ENCODE measurements at regions not wholly inside any gene's neighbourhood (a gene's known extent, or its start where the extent isn't known, plus 50 kb on each side); places are given as distances from the start of the nearest gene placed in this dataset.

DNA sequence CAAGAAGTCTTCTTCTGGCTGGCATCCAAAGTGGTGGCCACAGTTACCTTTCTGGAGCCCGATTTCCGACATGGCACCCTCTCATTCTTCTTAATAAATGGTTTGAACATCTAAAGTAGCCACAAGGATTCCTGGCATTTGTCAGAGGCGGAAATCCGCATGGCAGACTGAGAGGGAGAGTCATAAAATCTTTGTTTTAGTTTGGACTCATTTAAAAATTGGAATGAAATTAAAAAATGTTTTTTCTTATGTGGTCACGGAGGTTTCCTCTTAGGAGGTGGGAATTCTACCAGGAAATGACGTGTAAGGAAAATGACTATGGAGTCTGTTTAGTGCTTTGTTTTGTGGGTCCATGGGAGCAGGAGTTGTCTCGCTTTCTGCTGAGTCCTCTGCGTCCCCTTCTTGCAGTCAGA, 133.0 kb upstream of the PTCH1 start:
- H3K4me1 ChIP-seq (ENCODE audit: insufficient read depth, low read length) = no peaks in the 10 kb centered on the region
- H4K20me1 ChIP-seq (ENCODE audit: low read length) = no peaks in the 10 kb centered on the region
- H3K79me2 ChIP-seq (ENCODE audit: low read length) = no peaks in the 10 kb centered on the region
- H3K9me2 ChIP-seq (replicated peaks; ENCODE audit: low read length) = no peaks in the 10 kb centered on the region
- H3F3A ChIP-seq (ENCODE audit: low read length, unreplicated experiment) = no peaks in the 10 kb centered on the region
- no peaks in the 10 kb centered on the region for H3K36me3 ChIP-seq (ENCODE audit: low read depth, low read length)
- ChIA-PET CTCF (no interaction called here), POLR2A (ENCODE audit: unreplicated experiment) (no interaction called here)
- TF ChIP-seq EZH2 (IDR thresholded peaks at IDR 0.05; ENCODE audit: low read length, unreplicated experiment) (no peak), EZH2phosphoT487 (IDR thresholded peaks at IDR 0.05; ENCODE audit: borderline replicate concordance, low read length) (no peak), CTCF (conservative IDR thresholded peaks at IDR 0.05; ENCODE audit: low read depth, low read length) (no peak)
- no peaks in the 10 kb centered on the region for H3K27me3 ChIP-seq (ENCODE audit: low read length)
- DNase-seq = no peak
- intact Hi-C loops (cut with micrococcal nuclease) = no loop called here
- H3K9ac ChIP-seq (ENCODE audit: low read length) = no peak overlapping the region
- H3K9me3 ChIP-seq (ENCODE audit: low read length) = no peaks in the 10 kb centered on the region
- H3K27ac ChIP-seq (ENCODE audit: low read length) = no peak overlapping the region
- H3K4me2 ChIP-seq (ENCODE audit: low read length) = no peak overlapping the region
- no peak overlapping the region for H2AFZ ChIP-seq (ENCODE audit: low read length)
- no TSS peak for BruUV-seq (replicated peaks)
- ATAC-seq = no peak
- no peak overlapping the region for H3K4me3 ChIP-seq (ENCODE audit: low read length)

- Histone ChIP-seq H3K36me3 (ENCODE audit: low read depth, low read length) (no peaks in the 10 kb centered on the region), H3F3A (ENCODE audit: low read length, unreplicated experiment) (no peaks in the 10 kb centered on the region), H3K79me2 (ENCODE audit: low read length) (no peaks in the 10 kb centered on the region), H3K4me2 (ENCODE audit: low read length) (no peak overlapping the region), H4K20me1 (ENCODE audit: low read length) (no peaks in the 10 kb centered on the region), H2AFZ (ENCODE audit: low read length) (no peak overlapping the region), H3K27ac (ENCODE audit: low read length) (no peak overlapping the region), H3K27me3 (ENCODE audit: low read length) (no peaks in the 10 kb centered on the region), H3K9me2 (replicated peaks; ENCODE audit: low read length) (no peaks in the 10 kb centered on the region), H3K4me1 (ENCODE audit: insufficient read depth, low read length) (no peaks in the 10 kb centered on the region), H3K4me3 (ENCODE audit: low read length) (no peak overlapping the region), H3K9ac (ENCODE audit: low read length) (no peak overlapping the region), H3K9me3 (ENCODE audit: low read length) (no peaks in the 10 kb centered on the region)
- DNase-seq (no peak), ATAC-seq (no peak)
- no TSS peak for BruUV-seq (replicated peaks)
- POLR2A ChIA-PET (ENCODE audit: unreplicated experiment) = no interaction called here
- no peak for TF ChIP-seq CTCF (conservative IDR thresholded peaks at IDR 0.05; ENCODE audit: low read depth, low read length)
- no peak for TF ChIP-seq EZH2 (IDR thresholded peaks at IDR 0.05; ENCODE audit: low read length, unreplicated experiment)
- TF ChIP-seq EZH2phosphoT487 (IDR thresholded peaks at IDR 0.05; ENCODE audit: borderline replicate concordance, low read length) = no peak
- CTCF ChIA-PET = no interaction called here
- intact Hi-C loops (cut with micrococcal nuclease) = no loop called here
These were observed 131.5 kb upstream of the PTCH1 start for GRCh38 chr9:95648225-95648624.

DNA sequence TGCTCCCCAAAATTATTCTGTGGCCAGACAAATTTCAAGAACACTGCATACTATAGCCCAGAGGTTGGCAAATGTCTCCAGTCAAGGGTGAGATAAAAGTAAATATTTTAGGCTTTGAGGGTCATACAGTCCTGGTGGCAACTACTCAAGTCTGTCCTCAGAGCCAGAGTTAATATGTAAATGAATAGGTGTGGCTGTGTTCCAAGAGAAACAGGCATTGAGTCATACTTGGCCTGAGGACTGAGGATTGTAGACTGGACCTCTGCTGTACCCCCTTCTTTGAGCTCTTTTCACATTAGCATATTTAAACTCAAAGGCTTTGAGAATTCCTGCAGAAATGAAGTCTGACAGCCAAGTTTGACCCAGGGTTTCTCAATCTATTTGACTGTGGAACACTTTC, 129.2 kb upstream of the PTCH1 start:
- Histone ChIP-seq H3K4me1 (ENCODE audit: insufficient read depth, low read length) (no peaks in the 10 kb centered on the region), H3K9me2 (replicated peaks; ENCODE audit: low read length) (no peaks in the 10 kb centered on the region), H3K27me3 (ENCODE audit: low read length) (no peaks in the 10 kb centered on the region), H3K36me3 (ENCODE audit: low read depth, low read length) (no peaks in the 10 kb centered on the region), H3K9me3 (ENCODE audit: low read length) (no peaks in the 10 kb centered on the region), H3F3A (ENCODE audit: low read length, unreplicated experiment) (no peaks in the 10 kb centered on the region), H3K27ac (ENCODE audit: low read length) (no peak overlapping the region), H3K79me2 (ENCODE audit: low read length) (no peaks in the 10 kb centered on the region), H3K4me3 (ENCODE audit: low read length) (no peak overlapping the region), H2AFZ (ENCODE audit: low read length) (no peak overlapping the region), H4K20me1 (ENCODE audit: low read length) (no peaks in the 10 kb centered on the region), H3K4me2 (ENCODE audit: low read length) (no peak overlapping the region), H3K9ac (ENCODE audit: low read length) (no peak overlapping the region)
- intact Hi-C loops (cut with micrococcal nuclease) = no loop called here
- ChIA-PET CTCF (no interaction called here), POLR2A (ENCODE audit: unreplicated experiment) (no interaction called here)
- BruUV-seq (replicated peaks) = no TSS peak
- ATAC-seq (no peak), DNase-seq (peak; percentile 19)
- no peak for TF ChIP-seq EZH2 (IDR thresholded peaks at IDR 0.05; ENCODE audit: low read length, unreplicated experiment)
- no peak for TF ChIP-seq EZH2phosphoT487 (IDR thresholded peaks at IDR 0.05; ENCODE audit: borderline replicate concordance, low read length)
- no peak for TF ChIP-seq CTCF (conservative IDR thresholded peaks at IDR 0.05; ENCODE audit: low read depth, low read length)

Data from PC-3 (cell line).